Loucy (cell line): ENCODE measurements at regions not wholly inside any gene's neighbourhood (a gene's known extent, or its start where the extent isn't known, plus 50 kb on each side); places are given as distances from the start of the nearest gene placed in this dataset.

ENCODE experiments used
- CTCF ChIP-seq: fragments of 200-600 bp; sonication (generic); conservative IDR thresholded peaks from 2 replicates; pipeline ENCODE4 v1.5.1; 2014; ENCODE audit warnings: mild to moderate bottlenecking, antibody characterized with exemption, low read length
- EZH2phosphoT487 ChIP-seq: fragments of 200-600 bp; IDR thresholded peaks from 2 replicates; pipeline ENCODE4 v1.6.1; 2018; ENCODE audit warnings: antibody characterized with exemption, mild to moderate bottlenecking, moderate library complexity, borderline replicate concordance

- TF ChIP-seq CTCF (no peak), EZH2phosphoT487 (no peak)
Measured at GRCh38 chr20:51166489-51166888, 143.6 kb upstream of the KCNG1 start.
